ENCODE measurements at regions not wholly inside any gene's neighbourhood (a gene's known extent, or its start where the extent isn't known, plus 50 kb on each side); places are given as distances from the start of the nearest gene placed in this dataset.

GRCh38 chr2:236985761-236986339, 99.8 kb upstream of the COPS8 start:
- no peak for TF ChIP-seq GATA3 (IDR thresholded peaks at IDR 0.05; ENCODE audit: low read depth, low read length)
- TF ChIP-seq GATA2 (IDR thresholded peaks at IDR 0.05; ENCODE audit: low read depth, low read length), result no peak

Measured in SH-SY5Y (cell line).